ENCODE measurements at regions not wholly inside any gene's neighbourhood (a gene's known extent, or its start where the extent isn't known, plus 50 kb on each side); places are given as distances from the start of the nearest gene placed in this dataset.

DNA sequence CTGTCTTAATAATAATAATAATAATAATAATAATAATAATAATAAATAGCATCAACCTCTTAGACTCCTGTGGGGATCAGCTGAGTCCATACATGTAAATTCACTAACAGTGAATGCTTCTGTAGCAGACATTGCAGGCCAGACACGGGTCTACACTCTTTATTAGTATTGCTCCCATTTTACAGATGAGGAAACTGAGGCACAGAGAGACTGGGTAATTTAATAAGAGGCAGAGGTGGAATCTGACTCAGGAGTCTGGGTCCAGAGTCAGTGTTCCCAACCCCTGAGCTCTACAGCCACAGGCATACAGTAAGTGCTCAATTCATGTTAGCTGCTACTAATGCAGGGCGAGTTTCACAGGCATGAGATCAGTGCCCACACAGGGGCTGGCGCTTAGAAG is 123.2 kb upstream of the MAP1LC3B2 start:
- TF ChIP-seq, protein P1, sequence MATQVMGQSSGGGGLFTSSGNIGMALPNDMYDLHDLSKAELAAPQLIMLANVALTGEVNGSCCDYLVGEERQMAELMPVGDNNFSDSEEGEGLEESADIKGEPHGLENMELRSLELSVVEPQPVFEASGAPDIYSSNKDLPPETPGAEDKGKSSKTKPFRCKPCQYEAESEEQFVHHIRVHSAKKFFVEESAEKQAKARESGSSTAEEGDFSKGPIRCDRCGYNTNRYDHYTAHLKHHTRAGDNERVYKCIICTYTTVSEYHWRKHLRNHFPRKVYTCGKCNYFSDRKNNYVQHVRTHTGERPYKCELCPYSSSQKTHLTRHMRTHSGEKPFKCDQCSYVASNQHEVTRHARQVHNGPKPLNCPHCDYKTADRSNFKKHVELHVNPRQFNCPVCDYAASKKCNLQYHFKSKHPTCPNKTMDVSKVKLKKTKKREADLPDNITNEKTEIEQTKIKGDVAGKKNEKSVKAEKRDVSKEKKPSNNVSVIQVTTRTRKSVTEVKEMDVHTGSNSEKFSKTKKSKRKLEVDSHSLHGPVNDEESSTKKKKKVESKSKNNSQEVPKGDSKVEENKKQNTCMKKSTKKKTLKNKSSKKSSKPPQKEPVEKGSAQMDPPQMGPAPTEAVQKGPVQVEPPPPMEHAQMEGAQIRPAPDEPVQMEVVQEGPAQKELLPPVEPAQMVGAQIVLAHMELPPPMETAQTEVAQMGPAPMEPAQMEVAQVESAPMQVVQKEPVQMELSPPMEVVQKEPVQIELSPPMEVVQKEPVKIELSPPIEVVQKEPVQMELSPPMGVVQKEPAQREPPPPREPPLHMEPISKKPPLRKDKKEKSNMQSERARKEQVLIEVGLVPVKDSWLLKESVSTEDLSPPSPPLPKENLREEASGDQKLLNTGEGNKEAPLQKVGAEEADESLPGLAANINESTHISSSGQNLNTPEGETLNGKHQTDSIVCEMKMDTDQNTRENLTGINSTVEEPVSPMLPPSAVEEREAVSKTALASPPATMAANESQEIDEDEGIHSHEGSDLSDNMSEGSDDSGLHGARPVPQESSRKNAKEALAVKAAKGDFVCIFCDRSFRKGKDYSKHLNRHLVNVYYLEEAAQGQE (IDR thresholded peaks at IDR 0.05): no peak
- TF ChIP-seq, protein P2, sequence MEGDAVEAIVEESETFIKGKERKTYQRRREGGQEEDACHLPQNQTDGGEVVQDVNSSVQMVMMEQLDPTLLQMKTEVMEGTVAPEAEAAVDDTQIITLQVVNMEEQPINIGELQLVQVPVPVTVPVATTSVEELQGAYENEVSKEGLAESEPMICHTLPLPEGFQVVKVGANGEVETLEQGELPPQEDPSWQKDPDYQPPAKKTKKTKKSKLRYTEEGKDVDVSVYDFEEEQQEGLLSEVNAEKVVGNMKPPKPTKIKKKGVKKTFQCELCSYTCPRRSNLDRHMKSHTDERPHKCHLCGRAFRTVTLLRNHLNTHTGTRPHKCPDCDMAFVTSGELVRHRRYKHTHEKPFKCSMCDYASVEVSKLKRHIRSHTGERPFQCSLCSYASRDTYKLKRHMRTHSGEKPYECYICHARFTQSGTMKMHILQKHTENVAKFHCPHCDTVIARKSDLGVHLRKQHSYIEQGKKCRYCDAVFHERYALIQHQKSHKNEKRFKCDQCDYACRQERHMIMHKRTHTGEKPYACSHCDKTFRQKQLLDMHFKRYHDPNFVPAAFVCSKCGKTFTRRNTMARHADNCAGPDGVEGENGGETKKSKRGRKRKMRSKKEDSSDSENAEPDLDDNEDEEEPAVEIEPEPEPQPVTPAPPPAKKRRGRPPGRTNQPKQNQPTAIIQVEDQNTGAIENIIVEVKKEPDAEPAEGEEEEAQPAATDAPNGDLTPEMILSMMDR (IDR thresholded peaks at IDR 0.05; ENCODE audit: low read depth, low read length, missing input control): no peak
- TF ChIP-seq TAF1 (conservative IDR thresholded peaks at IDR 0.05): no peak
- TF ChIP-seq, protein P3, sequence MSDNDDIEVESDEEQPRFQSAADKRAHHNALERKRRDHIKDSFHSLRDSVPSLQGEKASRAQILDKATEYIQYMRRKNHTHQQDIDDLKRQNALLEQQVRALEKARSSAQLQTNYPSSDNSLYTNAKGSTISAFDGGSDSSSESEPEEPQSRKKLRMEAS (IDR thresholded peaks at IDR 0.05): no peak
- no peak for TF ChIP-seq FOXA1 (IDR thresholded peaks at IDR 0.05)
- no peak for TF ChIP-seq GABPA (IDR thresholded peaks at IDR 0.05 in 1 of 2, conservative IDR thresholded peaks at IDR 0.05 in 1 of 2)
- TF ChIP-seq SP1 (IDR thresholded peaks at IDR 0.05): no peak
- TF ChIP-seq YY1 (IDR thresholded peaks at IDR 0.05): no peak
- TF ChIP-seq EGR1 (IDR thresholded peaks at IDR 0.05; ENCODE audit: low read depth in 2 of 2): no peak
